ENCODE measurements at regions not wholly inside any gene's neighbourhood (a gene's known extent, or its start where the extent isn't known, plus 50 kb on each side); places are given as distances from the start of the nearest gene placed in this dataset.

- no peak for DNase-seq (ENCODE audit: low read depth)
Measured at GRCh38 chr7:81606078-81606863, 163.6 kb downstream of the HGF start.

GRCh38 chr7:81605493-81605892, 164.4 kb downstream of the HGF start:
- DNase-seq (ENCODE audit: low read depth): no peak

DNA sequence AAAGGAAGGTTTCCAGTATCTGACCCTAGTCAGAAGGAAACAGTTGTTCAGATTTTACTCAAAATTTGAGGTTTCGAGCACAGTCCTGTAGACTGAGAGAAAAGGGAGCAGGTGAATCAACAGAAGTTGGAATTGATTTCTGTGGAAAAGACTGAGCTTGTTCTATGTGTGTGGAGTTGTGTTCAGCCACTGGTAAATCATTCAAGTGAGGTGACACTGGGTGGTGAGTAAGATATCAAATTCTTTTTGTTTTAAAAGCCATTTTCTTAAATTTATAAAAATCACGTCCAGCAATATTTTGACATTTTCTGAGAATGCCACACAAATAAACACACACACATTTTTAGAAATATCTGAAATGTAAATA, 165.1 kb downstream of the HGF start:
- no peak for DNase-seq (ENCODE audit: low read depth)

DNA sequence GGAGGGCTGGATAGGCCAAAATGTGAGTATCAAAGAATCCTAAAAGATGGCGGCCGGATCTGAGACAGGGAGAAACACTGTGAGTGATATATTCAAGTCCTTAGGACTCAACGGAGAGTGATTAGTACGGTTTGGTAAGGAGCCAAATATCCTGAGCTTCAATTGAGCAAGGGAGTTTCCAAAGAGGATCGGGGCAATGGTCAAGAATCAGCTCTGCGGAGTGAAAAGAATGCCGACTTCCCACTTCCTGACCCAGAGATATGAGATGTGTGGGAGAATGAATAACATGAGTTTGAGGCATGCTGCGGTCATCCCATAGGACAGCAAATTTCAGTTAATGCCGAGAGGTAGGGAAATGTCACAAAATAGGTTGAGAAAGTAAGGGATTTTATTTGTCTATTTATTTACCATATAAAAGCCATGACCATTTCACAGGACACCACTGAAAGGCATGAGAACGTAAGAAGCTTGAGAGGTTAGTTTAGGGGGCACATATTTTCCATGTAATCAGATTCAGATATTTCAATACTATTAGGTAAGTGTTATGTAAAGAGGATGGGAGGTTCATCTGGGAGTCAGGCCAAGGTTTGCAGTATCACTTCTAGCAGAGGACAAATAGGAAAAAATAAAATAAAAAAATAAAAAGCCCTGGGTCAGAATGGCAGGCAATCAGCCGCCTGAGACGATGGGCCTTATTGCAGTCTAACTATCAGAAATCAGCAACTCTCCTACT, 165.6 kb downstream of the HGF start:
- DNase-seq (ENCODE audit: low read depth): no peak

DNA sequence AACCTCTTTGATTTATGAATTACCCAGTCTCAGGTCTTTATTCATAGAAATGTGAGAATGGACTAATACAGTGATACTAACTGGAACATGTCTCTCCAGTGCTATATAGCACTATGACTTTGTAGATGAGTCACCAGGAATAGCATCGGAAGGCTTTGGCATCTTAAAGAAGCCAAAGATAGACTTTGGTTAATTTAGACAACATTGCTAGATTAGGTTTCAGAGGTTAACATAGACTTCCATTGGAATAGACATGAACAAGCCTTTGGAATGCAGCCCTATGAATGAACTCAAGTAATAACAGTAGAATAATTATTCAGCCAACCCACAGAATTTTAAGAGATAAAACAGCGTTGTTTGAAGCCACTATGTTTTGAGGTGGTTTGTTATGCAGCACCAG, 169.2 kb downstream of the HGF start:
- no peak for DNase-seq (ENCODE audit: low read depth)

- DNase-seq (ENCODE audit: low read depth): no peak
Measured at GRCh38 chr7:81598951-81599350, 170.9 kb downstream of the HGF start.

DNA sequence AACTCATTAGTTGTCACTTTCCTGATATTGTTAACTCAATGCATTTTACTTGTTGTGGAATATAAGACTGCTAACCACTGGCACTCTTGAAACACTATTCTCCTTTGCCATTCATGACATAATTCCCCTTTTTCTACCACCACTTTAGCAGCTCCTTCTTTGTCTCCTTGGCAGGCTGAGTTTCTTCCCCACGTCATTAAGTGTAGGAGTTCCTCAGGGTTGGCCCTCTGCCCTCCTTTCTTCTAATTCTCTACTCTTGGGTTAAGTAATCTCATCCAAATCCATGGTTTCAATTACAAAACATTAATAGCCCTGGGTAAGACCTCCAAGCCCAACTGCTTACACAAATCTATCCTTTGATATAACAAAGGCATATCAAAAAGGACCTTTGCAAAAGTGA, 175.1 kb downstream of the HGF start:
- no peak for DNase-seq (ENCODE audit: low read depth)

DNA sequence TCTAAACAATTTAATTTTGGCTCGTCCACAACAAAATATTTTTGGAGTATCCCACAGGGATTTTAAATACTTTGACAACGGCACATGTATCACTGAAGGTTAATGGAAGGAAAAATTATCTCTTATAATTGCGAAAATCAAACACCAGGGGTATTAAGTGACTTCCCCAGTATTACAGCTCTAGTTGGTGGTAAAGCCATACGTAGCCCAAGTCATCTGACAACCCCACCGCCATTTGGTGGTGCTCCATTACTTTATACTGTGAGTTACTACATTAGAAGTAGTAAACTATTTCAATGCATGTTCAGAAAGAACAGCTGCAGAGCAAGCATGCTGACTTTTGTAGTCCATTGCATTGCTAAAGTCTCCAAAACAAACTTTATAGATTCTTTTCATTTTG, 179.7 kb downstream of the HGF start:
- DNase-seq (ENCODE audit: low read depth): peak; percentile 14

GRCh38 chr7:81584667-81585066, 185.2 kb downstream of the HGF start:
- DNase-seq (ENCODE audit: low read depth): no peak

- DNase-seq (ENCODE audit: low read depth): no peak
Measured at GRCh38 chr7:81583882-81584533, 185.8 kb downstream of the HGF start.

DNA sequence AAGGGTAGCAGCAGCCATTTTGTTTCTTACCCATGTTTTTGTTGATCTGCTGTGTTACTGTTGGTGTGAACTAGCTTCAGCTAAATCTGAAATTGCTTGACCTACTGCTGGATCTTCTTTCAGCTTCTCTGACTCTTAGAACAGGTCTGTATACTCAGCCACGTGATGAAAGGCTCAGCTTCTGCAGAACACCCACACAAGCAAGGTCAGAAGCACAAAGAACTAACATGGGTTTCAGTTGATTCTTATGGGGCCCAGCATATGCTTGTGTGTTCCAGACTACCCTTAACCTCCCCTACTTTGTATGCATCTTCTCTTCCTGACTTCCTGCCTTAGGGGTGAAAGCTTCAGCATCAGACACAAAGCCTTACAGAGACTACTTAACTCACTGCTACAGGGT, 186.8 kb downstream of the HGF start:
- DNase-seq (ENCODE audit: low read depth): no peak

DNA sequence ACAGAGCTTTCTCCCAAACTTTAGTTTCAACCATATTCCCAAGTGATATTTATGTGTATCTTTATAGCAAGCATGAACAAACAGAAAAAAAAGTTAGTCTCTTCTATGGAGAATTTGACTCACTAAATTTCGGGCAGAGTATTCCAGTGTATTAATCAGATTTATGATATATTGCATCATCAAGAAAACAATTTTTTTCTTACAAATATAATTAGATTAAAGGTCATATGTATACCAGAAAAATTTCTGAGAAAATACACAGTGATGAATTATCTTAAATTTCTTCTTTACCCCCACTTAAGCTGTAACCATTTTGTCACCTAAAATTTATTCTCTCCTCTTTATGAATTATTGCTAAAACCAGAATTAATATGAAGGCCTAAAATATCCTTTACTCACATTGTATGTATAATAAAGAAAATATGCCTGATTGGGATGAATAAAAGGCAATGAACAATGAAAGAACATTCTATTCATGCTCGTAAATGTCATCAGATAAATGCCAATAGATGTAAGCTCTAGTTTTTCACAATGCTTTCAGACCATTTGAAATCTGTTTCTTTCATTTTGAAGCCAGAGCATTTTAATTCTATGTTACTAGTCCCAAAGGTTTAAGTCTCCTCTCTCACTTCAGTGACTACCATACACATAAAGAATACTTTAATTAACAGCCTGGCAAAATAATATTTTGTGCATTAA, 192.1 kb downstream of the HGF start:
- DNase-seq (ENCODE audit: low read depth): no peak

DNA sequence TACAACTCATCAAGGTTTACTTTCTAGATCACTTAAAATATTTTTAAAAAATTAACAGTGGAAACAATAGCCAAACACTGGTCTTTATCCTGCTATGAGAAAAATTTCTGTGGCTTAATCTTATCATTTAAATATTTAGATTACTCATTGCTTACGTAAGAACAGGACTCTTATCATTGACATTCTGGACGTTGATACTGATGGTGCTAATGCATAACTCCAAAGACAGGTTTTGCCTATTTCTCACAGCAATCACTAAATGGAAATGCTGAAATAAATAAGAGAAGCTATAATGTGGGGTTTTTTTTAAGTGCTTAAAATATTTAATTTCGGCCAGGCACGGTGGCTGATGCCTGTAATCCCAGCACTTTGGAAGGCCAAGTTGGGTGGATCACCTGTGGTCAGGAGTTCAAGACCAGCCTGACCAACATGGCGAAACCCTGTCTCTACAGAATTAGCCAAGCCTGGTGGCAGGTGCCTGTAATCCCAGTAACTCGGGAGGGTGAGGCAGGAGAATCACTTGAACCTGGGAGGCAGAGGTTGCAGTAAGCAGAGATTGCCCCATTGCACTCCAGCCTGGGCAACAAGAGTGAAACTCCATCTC, 195.0 kb downstream of the HGF start:
- DNase-seq (ENCODE audit: low read depth): no peak

- DNase-seq (ENCODE audit: low read depth): no peak
Measured at GRCh38 chr7:81573932-81574331, 195.9 kb downstream of the HGF start.

DNA sequence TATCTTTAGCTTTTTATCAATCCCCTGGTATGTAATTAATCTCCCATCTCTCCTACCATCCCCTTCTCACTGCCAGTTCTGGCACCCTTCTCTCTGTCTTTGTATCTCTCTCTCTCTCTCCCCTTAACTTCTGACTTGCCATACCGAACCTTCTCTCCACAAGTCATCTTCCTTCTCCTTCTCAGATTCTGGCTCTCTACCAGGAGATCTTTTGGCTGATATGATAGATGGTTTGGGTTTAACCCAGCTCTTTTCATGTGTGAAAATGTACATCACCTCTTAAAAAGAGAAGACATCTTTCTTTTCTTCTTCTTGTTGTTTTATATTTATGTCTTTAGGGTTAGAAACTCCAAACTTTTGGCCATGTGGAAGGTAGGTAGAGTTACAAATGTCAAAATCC, 196.7 kb downstream of the HGF start:
- no peak for DNase-seq (ENCODE audit: low read depth)

DNA sequence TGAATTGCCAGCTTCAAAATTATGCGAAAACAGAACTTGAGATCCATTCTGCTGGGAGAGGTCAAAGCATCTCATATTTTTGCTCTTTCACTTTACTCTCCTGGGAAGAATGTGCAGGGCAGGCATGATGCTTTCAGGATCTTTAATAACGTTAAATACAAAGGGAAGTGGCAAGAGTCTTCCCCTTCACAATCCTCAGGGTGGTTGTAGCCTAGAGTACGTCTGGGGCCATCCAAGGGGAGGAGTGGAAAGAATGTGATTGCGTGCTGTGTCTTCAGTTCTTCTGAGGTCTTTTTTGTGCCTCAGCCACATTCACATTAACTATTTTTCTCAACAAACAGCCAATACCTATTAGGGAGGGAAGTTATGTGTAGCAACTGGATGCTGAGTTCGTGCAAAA, 207.3 kb downstream of the HGF start:
- no peak for DNase-seq (ENCODE audit: low read depth)

DNA sequence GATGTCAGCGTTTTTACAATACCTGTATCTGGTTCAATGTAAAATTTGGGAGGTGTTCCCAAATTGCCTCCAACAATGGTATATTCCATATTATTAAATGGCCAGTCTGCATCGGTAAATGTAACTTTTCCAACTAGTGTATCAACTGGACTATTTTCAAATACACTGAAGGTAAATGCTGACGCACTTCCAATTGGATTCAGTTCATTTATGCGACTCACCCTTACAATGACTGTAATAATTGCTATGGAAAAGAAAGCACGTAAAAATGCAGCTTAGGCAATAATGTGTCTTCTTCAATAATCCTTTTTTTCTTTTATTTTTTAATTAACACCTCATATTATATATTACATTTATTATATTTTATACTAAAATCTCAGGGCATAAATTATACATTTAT, 209.1 kb downstream of the HGF start:
- no peak for DNase-seq (ENCODE audit: low read depth)

DNA sequence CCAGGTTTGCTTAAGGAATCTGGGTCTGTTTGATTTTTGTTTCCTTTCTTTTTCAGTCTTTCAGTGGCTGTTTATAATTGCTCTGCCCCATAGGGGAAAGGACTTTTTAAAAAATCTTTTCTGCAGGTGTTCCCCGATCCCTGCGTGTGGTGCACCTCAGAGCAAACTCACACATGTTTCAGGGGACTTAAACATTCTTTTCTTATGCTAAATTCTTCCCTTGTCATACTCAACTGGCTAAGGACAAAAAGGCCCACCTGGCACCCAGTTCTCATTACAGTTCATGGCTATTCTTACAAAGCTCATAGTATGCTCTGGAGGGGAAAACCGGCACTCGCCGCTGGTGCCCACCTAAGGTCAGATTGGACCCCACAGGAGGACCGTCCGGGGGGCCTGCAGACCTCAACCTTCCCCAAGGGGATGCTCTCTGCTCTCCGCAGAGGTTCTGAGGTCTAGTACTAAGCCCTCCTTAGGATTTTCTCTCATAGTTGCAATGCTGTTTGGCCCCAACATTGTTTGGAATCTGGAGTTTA, 220.3 kb downstream of the HGF start:
- no peak for DNase-seq (ENCODE audit: low read depth)

DNA sequence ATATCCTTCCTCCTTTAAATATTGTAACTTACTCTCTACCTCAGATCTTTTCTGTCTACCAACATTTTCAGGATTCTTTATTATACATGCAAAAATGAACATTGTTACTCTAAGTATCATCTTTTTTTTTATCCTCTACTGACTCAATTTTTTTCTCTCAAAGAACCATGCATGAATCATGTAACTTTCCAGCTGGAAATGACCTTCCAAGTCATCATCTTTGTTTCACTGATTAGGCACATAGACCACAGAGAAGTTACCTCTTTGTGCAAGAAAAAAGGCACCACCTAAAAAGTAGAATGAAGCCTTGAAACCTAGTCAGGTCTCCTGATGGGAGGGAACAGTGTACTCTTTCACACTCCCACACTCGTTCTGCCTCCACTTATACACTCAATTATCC, 234.9 kb downstream of the HGF start:
- DNase-seq (ENCODE audit: low read depth): no peak

DNA sequence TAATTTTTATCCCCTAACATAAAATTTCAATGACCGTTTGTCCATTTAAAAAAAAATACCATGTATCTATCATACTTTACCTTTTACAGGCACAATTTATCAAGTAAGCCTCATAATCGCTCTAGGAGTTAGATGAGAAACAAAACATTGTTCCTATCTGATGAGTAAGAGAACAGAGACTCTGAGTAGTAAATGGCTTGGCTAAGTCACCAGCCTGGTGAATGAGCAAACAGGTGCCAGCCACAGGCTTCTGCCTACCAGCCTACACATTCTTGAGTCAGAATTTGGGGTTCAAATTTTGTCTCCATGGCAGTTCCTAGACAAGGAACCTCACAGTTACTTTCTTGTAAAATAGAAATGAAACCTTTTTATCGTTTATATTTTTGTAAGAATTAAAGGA, 235.4 kb downstream of the HGF start:
- no peak for DNase-seq (ENCODE audit: low read depth)

- peak; percentile 4 for DNase-seq (ENCODE audit: low read depth)
Measured at GRCh38 chr7:81533931-81534330, 235.9 kb downstream of the HGF start.

- peak; percentile 43 for DNase-seq (ENCODE audit: low read depth)
Measured at GRCh38 chr7:81533426-81533825, 236.4 kb downstream of the HGF start.

Measured in forelimb muscle (tissue), 1 donor.